Mesenchymal stem cell (in vitro differentiated cells and primary cell): ENCODE measurements at regions not wholly inside any gene's neighbourhood (a gene's known extent, or its start where the extent isn't known, plus 50 kb on each side); places are given as distances from the start of the nearest gene placed in this dataset.
"Not testable (repeated sequence)": the region's sequence is repeated elsewhere in the genome, so short reads cannot be mapped to it uniquely, and the experiment has no call there.

ENCODE experiments used
- DNase-seq: peaks from one replicate; pipeline ENCODE4 v3.0.0-alpha.2; 2013
- H2AFZ ChIP-seq: one replicate; pipeline ENCODE4 v1.6.1; 2013; ENCODE audit warnings: low read depth, mild to moderate bottlenecking, control low read depth, inconsistent platforms, low read length, moderate library complexity
- H2AK5ac ChIP-seq: 2 replicates; pipeline ENCODE4 v1.6.1; 2013; ENCODE audit warnings: low read length, moderate library complexity, mild to moderate bottlenecking, inconsistent platforms; ENCODE audit not compliant: severe bottlenecking
- H2BK120ac ChIP-seq: one replicate; pipeline ENCODE4 v1.6.1; 2013; ENCODE audit warnings: low read depth, mild to moderate bottlenecking, inconsistent platforms, low read length, moderate library complexity
- H2BK12ac ChIP-seq, 2 experiments: one replicate each; pipeline ENCODE4 v1.6.1; 2013; ENCODE audit warnings: inconsistent platforms in 2 of 2, low read length in 2 of 2, mild to moderate bottlenecking in 2 of 2, moderate library complexity in 2 of 2, control low read depth in 1 of 2
- H2BK15ac ChIP-seq: one replicate; pipeline ENCODE4 v1.6.1; 2013; ENCODE audit warnings: mild to moderate bottlenecking, low read depth, inconsistent platforms; ENCODE audit not compliant: poor library complexity, severe bottlenecking
- H2BK5ac ChIP-seq: 2 replicates; pipeline ENCODE4 v1.6.1; 2013; ENCODE audit warnings: low read depth, mild to moderate bottlenecking, low read length, control low read depth, inconsistent platforms; ENCODE audit not compliant: poor library complexity, severe bottlenecking
- H3K14ac ChIP-seq, 2 experiments: one replicate each; pipeline ENCODE4 v1.6.1; 2013; ENCODE audit warnings: inconsistent platforms in 2 of 2, low read length in 2 of 2, control low read depth in 1 of 2, mild to moderate bottlenecking in 1 of 2, moderate library complexity in 1 of 2
- H3K18ac ChIP-seq, 2 experiments: one replicate each; pipeline ENCODE4 v1.6.1; 2013; ENCODE audit warnings: inconsistent platforms in 2 of 2, low read length in 2 of 2, control low read depth in 1 of 2, low read depth in 1 of 2, mild to moderate bottlenecking in 1 of 2
- H3K23ac ChIP-seq, 2 experiments: one replicate each; pipeline ENCODE4 v1.6.1; 2013; ENCODE audit warnings: inconsistent platforms in 2 of 2, low read length in 2 of 2, mild to moderate bottlenecking in 2 of 2, moderate library complexity in 2 of 2, control low read depth in 1 of 2
- H3K27ac ChIP-seq: 2 replicates; pipeline ENCODE4 v1.5.1; 2013; ENCODE audit warnings: mild to moderate bottlenecking, moderate library complexity, low read length, control low read depth, inconsistent platforms; ENCODE audit not compliant: poor library complexity, severe bottlenecking
- H3K27me3 ChIP-seq, 2 experiments: 2 replicates each; pipeline versions ENCODE4 v1.6.1 to v1.7.0; 2013; ENCODE audit warnings: low read length in 2 of 2, mild to moderate bottlenecking in 2 of 2, moderate library complexity in 2 of 2, control low read depth in 1 of 2, inconsistent platforms in 1 of 2; ENCODE audit not compliant: control insufficient read depth in 1 of 2, insufficient read depth in 1 of 2
- H3K36me3 ChIP-seq, 2 experiments: 2 replicates each; pipeline versions ENCODE4 v1.6.1 to v1.7.0; 2013; ENCODE audit warnings: low read length in 2 of 2, control low read depth in 1 of 2, inconsistent platforms in 1 of 2, low read depth in 1 of 2, mild to moderate bottlenecking in 1 of 2; ENCODE audit not compliant: insufficient read depth in 2 of 2, control insufficient read depth in 1 of 2
- H3K4ac ChIP-seq, 2 experiments: one replicate each; pipeline ENCODE4 v1.6.1; 2013; ENCODE audit warnings: inconsistent platforms in 2 of 2, low read length in 2 of 2, mild to moderate bottlenecking in 2 of 2, moderate library complexity in 2 of 2, control low read depth in 1 of 2, low read depth in 1 of 2
- H3K4me1 ChIP-seq: 2 replicates; pipeline ENCODE4 v1.6.1; 2013; ENCODE audit warnings: low read depth, low read length, control low read depth; ENCODE audit not compliant: control insufficient read depth, insufficient read depth
- H3K4me2 ChIP-seq: 2 replicates; pipeline ENCODE4 v1.6.1; 2013; ENCODE audit warnings: low read length, mild to moderate bottlenecking, inconsistent platforms; ENCODE audit not compliant: poor library complexity, severe bottlenecking
- H3K4me3 ChIP-seq, 2 experiments: 2 replicates each; pipeline versions ENCODE4 v1.5.1 to v1.7.0; 2013; ENCODE audit warnings: low read length in 2 of 2, mild to moderate bottlenecking in 2 of 2, control low read depth in 1 of 2, low read depth in 1 of 2; ENCODE audit not compliant: insufficient read depth in 1 of 2
- H3K79me1 ChIP-seq: replicated peaks from 2 replicates; pipeline ENCODE4 v1.6.1; 2013; ENCODE audit warnings: mild to moderate bottlenecking, control low read depth, low read length, inconsistent platforms; ENCODE audit not compliant: poor library complexity, severe bottlenecking
- H3K9ac ChIP-seq: 2 replicates; pipeline ENCODE4 v1.7.0; 2013; ENCODE audit warnings: mild to moderate bottlenecking, low read length, moderate library complexity
- H3K9me3 ChIP-seq: 2 replicates; pipeline ENCODE4 v1.7.0; 2013; ENCODE audit warnings: mild to moderate bottlenecking, low read length; ENCODE audit not compliant: control insufficient read depth
- H4K8ac ChIP-seq: one replicate; pipeline ENCODE4 v1.6.1; 2013; ENCODE audit warnings: inconsistent platforms, mild to moderate bottlenecking, low read length, moderate library complexity
- H4K91ac ChIP-seq: one replicate; pipeline ENCODE4 v1.6.1; 2013; ENCODE audit warnings: mild to moderate bottlenecking, low read length, inconsistent platforms
- WGBS: methylation state at CpG from one replicate; pipeline ENCODE4 v1.1.7; 2013; ENCODE audit warnings: mixed read lengths; 5-methylcytosine and 5-hydroxymethylcytosine counted together

- H3K4me2 ChIP-seq, H3K4ac ChIP-seq: not testable (repeated sequence)
Measured at GRCh38 chr10:28994802-28995201, 294.1 kb upstream of the LYZL1 start.

GRCh38 chr10:28995497-28995896, 293.4 kb upstream of the LYZL1 start:
- Histone ChIP-seq H4K8ac (no peak overlapping the region), H2AK5ac (no peak overlapping the region), H3K4me3 (no peak overlapping the region), H2BK5ac (no peak overlapping the region), H3K4me2 (no peak overlapping the region), H2BK12ac (no peak overlapping the region), H3K18ac (no peak overlapping the region), H3K27me3 (no peaks in the 10 kb centered on the region), H3K36me3 (no peaks in the 10 kb centered on the region), H4K91ac (no peak overlapping the region), H3K4ac (no peak overlapping the region), H3K4me1 (peaks cover 6% of the 10 kb centered on the region), H3K79me1 (no peaks in the 10 kb centered on the region), H2BK15ac (no peak overlapping the region), H3K14ac (no peak overlapping the region), H3K9me3 (no peaks in the 10 kb centered on the region), H3K27ac (no peak overlapping the region), H3K9ac (no peak overlapping the region), H3K23ac (no peak overlapping the region), H2AFZ (no peak overlapping the region), H2BK120ac (no peak overlapping the region)
- 98% methylated on average over 2 of the region's 4 CpGs for WGBS
- no peak for DNase-seq

More at GRCh38 chr10:28994802-28995201, 294.1 kb upstream of the LYZL1 start:
- not testable (repeated sequence) for H2AFZ ChIP-seq, H3K14ac ChIP-seq, H3K4me1 ChIP-seq, H3K9ac ChIP-seq, H3K79me1 ChIP-seq, H3K27me3 ChIP-seq, H3K23ac ChIP-seq, H2BK120ac ChIP-seq, H3K36me3 ChIP-seq, H3K27ac ChIP-seq, H3K18ac ChIP-seq, H4K8ac ChIP-seq, DNase-seq, H4K91ac ChIP-seq, H2AK5ac ChIP-seq, H3K9me3 ChIP-seq, H2BK15ac ChIP-seq, H2BK5ac ChIP-seq, H3K4me3 ChIP-seq, H2BK12ac ChIP-seq
- WGBS, result 100% methylated on average over 1 of the region's 5 CpGs

GRCh38 chr10:28996345-28996744, 292.5 kb upstream of the LYZL1 start:
- H3K4me1 ChIP-seq, result peaks cover 2% of the 10 kb centered on the region
- H3K27ac ChIP-seq, result no peak overlapping the region
- no peak overlapping the region for H2AK5ac ChIP-seq
- no peak overlapping the region for H3K4me3 ChIP-seq
- no peaks in the 10 kb centered on the region for H3K27me3 ChIP-seq
- no peak for DNase-seq
- H4K91ac ChIP-seq, result no peak overlapping the region
- H4K8ac ChIP-seq, result no peak overlapping the region
- H3K23ac ChIP-seq, result no peak overlapping the region
- H3K18ac ChIP-seq, result no peak overlapping the region
- H2AFZ ChIP-seq, result no peak overlapping the region
- no peak overlapping the region for H2BK12ac ChIP-seq
- H3K9me3 ChIP-seq, result no peaks in the 10 kb centered on the region
- H3K36me3 ChIP-seq, result no peaks in the 10 kb centered on the region
- no peak overlapping the region for H2BK120ac ChIP-seq
- H3K4me2 ChIP-seq, result no peak overlapping the region
- H3K14ac ChIP-seq, result no peak overlapping the region
- 98% methylated on average over 5 of the region's 6 CpGs for WGBS
- no peak overlapping the region for H3K4ac ChIP-seq
- no peak overlapping the region for H2BK15ac ChIP-seq
- no peaks in the 10 kb centered on the region for H3K79me1 ChIP-seq
- H2BK5ac ChIP-seq, result no peak overlapping the region
- H3K9ac ChIP-seq, result no peak overlapping the region

- no peaks in the 10 kb centered on the region for H3K9me3 ChIP-seq
- no peak overlapping the region for H3K4ac ChIP-seq
- H3K27ac ChIP-seq, result no peak overlapping the region
- 96% methylated on average over 5 of the region's 6 CpGs for WGBS
- no peak overlapping the region for H3K9ac ChIP-seq
- H3K18ac ChIP-seq, result no peak overlapping the region
- H3K4me3 ChIP-seq, result no peak overlapping the region
- no peak overlapping the region for H2BK5ac ChIP-seq
- H3K79me1 ChIP-seq, result no peaks in the 10 kb centered on the region
- H3K23ac ChIP-seq, result no peak overlapping the region
- H4K8ac ChIP-seq, result no peak overlapping the region
- H3K4me2 ChIP-seq, result no peak overlapping the region
- peaks cover 0 to 3% of the 10 kb centered on the region in 2 experiments for H3K27me3 ChIP-seq
- H3K4me1 ChIP-seq, result peaks cover 2% of the 10 kb centered on the region
- no peak overlapping the region for H2BK12ac ChIP-seq
- H2AFZ ChIP-seq, result no peak overlapping the region
- no peaks in the 10 kb centered on the region for H3K36me3 ChIP-seq
- no peak for DNase-seq
- H4K91ac ChIP-seq, result no peak overlapping the region
- H2BK120ac ChIP-seq, result no peak overlapping the region
- no peak overlapping the region for H2AK5ac ChIP-seq
- H2BK15ac ChIP-seq, result no peak overlapping the region
- no peak overlapping the region for H3K14ac ChIP-seq
Measured at GRCh38 chr10:28996947-28997551, 291.8 kb upstream of the LYZL1 start.
